Activated CD4-positive, alpha-beta T cell treated with anti-CD3 and anti-CD28 coated beads, Interleukin-2, amount 10 ng/mL, durations not matched to agents 7 days and 5 days (primary cell): ENCODE measurements at regions not wholly inside any gene's neighbourhood (a gene's known extent, or its start where the extent isn't known, plus 50 kb on each side); places are given as distances from the start of the nearest gene placed in this dataset.
"Not testable (repeated sequence)": the region's sequence is repeated elsewhere in the genome, so short reads cannot be mapped to it uniquely, and the experiment has no call there.

Experiments
- CTCF ChIA-PET: fragments of 350-600 bp; sonication (Branson Sonifier 250); formaldehyde crosslinking; loops from one replicate; lab custom pipeline; 2021; ENCODE audit warnings: antibody characterized with exemption; lab: Charles Lee
- POLR2A ChIA-PET: fragments of 350-600 bp; sonication (Branson Sonifier 250); formaldehyde crosslinking; loops from one replicate; lab custom pipeline; 2021; ENCODE audit warnings: antibody characterized with exemption; lab: Charles Lee
- DNase-seq: peaks from one replicate; pipeline ENCODE4 v3.0.0-alpha.2; 2020
- H3K27ac Mint-ChIP-seq: one replicate; pipeline ENCODE4 v1.8.0; 2021; ENCODE audit warnings: mild to moderate bottlenecking, moderate library complexity, mixed read lengths
- H3K27me3 Mint-ChIP-seq: one replicate; pipeline ENCODE4 v1.8.0; 2021; ENCODE audit warnings: mixed read lengths
- H3K36me3 Mint-ChIP-seq: one replicate; pipeline ENCODE4 v1.8.0; 2021; ENCODE audit warnings: low read depth, mixed read lengths
- H3K4me1 Mint-ChIP-seq: one replicate; pipeline ENCODE4 v1.8.0; 2021; ENCODE audit warnings: mixed read lengths
- H3K4me3 Mint-ChIP-seq: one replicate; pipeline ENCODE4 v1.8.0; 2021; ENCODE audit warnings: mild to moderate bottlenecking, moderate library complexity, mixed read lengths
- H3K9me3 Mint-ChIP-seq: one replicate; pipeline ENCODE4 v1.8.0; 2021; ENCODE audit warnings: mixed read lengths

GRCh38 chr6:56877922-56878321, 77.0 kb upstream of the BEND6 start:
- no peaks in the 10 kb centered on the region for H3K9me3 Mint-ChIP-seq
- H3K36me3 Mint-ChIP-seq: no peaks in the 10 kb centered on the region
- H3K4me3 Mint-ChIP-seq: no peak overlapping the region
- ChIA-PET CTCF (no interaction called here), POLR2A (no interaction called here)
- peaks cover 7% of the 10 kb centered on the region for H3K27me3 Mint-ChIP-seq
- no peak overlapping the region for H3K27ac Mint-ChIP-seq
- DNase-seq: no peak
- no peaks in the 10 kb centered on the region for H3K4me1 Mint-ChIP-seq

DNA sequence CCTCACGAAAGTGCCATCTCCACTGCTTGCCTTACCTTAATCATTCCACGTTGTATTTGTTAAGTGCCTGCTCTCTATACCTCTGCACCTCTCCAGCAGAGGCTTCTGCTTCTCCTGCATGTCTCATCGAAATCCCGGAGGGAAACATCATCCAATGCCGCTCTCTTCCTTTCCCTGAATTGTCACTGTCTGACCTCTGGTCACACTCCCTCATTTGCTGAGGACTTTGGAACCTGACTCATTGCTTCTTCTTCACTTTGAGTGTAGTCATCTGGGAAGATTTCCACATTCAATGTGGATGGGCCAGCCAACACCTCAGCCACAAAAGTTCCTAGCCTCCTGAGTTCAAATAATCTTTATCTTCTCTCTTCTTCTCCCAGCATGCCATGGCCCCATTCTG, 78.9 kb upstream of the BEND6 start:
- H3K4me3 Mint-ChIP-seq: no peak overlapping the region
- peaks cover 5% of the 10 kb centered on the region for H3K27me3 Mint-ChIP-seq
- no peaks in the 10 kb centered on the region for H3K4me1 Mint-ChIP-seq
- CTCF ChIA-PET: interaction anchor here (0.5 kb wide), 1 partner anchor 13 kb away, joined by 3 read pairs; no protein-coding TSS in a partner anchor
- POLR2A ChIA-PET: no interaction called here
- DNase-seq: no peak
- H3K36me3 Mint-ChIP-seq: no peaks in the 10 kb centered on the region
- H3K9me3 Mint-ChIP-seq: no peaks in the 10 kb centered on the region
- H3K27ac Mint-ChIP-seq: no peak overlapping the region

- H3K9me3 Mint-ChIP-seq: no peaks in the 10 kb centered on the region
- no peaks in the 10 kb centered on the region for H3K4me1 Mint-ChIP-seq
- H3K27me3 Mint-ChIP-seq: peaks cover 5% of the 10 kb centered on the region
- ChIA-PET POLR2A (no interaction called here), CTCF (interaction anchor here (0.5 to 0.7 kb wide), 2 partner anchors 10 to 14 kb away, joined by 3 to 4 read pairs; no protein-coding TSS in a partner anchor)
- no peak overlapping the region for H3K27ac Mint-ChIP-seq
- H3K36me3 Mint-ChIP-seq: no peaks in the 10 kb centered on the region
- no peak for DNase-seq
- H3K4me3 Mint-ChIP-seq: no peak overlapping the region
Observed at GRCh38 chr6:56875523-56875922, 79.4 kb upstream of the BEND6 start.

DNA sequence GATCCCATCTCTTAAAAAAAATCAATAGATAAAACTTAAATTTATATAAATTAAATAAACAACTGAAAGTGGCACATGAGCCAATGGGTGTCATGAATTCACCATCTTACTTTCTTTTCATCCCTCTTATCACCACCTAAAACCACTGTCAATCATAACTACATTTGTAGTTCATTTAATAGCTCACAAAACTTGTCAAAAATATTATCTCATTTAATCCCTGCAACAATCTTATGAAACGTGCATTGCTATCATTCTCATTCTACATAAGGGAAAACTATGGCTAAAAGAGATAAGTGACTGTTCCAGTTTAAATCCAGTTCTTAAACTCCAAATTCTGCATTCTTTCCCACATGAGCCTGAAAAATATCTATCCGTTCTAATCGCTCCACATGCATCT, 80.6 kb upstream of the BEND6 start:
- Mint-ChIP-seq H3K36me3 (no peaks in the 10 kb centered on the region), H3K27me3 (peaks cover 5% of the 10 kb centered on the region), H3K4me1 (no peaks in the 10 kb centered on the region), H3K9me3 (no peaks in the 10 kb centered on the region), H3K4me3 (no peak overlapping the region), H3K27ac (no peak overlapping the region)
- POLR2A ChIA-PET: no interaction called here
- no peak for DNase-seq
- CTCF ChIA-PET: no interaction called here

DNA sequence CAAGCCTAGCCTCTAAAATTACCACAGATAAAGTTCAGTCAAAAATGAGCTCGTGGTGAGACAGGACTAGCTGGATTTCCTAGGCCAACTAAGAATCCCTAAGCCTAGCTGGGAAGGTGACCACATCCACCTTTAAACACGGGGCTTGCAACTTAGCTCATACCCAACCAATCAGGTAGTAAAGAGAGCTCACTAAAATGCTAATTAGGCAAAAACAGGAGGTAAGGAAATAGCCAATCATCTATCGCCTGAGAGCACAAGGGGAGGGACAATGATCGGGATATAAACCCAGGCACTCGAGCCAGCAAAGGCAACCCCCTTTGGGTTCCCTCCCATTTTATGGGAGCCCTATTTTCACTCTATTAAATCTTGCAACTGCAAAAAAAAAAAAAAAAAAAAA, 84.9 kb upstream of the BEND6 start:
- H3K4me1 Mint-ChIP-seq, H3K27ac Mint-ChIP-seq, H3K27me3 Mint-ChIP-seq, H3K36me3 Mint-ChIP-seq, H3K9me3 Mint-ChIP-seq, DNase-seq, CTCF ChIA-PET, H3K4me3 Mint-ChIP-seq: not testable (repeated sequence)
- POLR2A ChIA-PET: interaction anchor here (0.6 kb wide), 1 partner anchor 12 kb away, joined by 3 read pairs; no protein-coding TSS in a partner anchor

- CTCF ChIA-PET: no interaction called here
Observed at GRCh38 chr6:56869346-56869745, 85.6 kb upstream of the BEND6 start.

GRCh38 chr6:56868687-56869086, 86.2 kb upstream of the BEND6 start:
- no peak for DNase-seq
- no peaks in the 10 kb centered on the region for H3K36me3 Mint-ChIP-seq
- CTCF ChIA-PET: no interaction called here
- no peak overlapping the region for H3K4me3 Mint-ChIP-seq
- no peaks in the 10 kb centered on the region for H3K9me3 Mint-ChIP-seq
- no peak overlapping the region for H3K27ac Mint-ChIP-seq
- H3K4me1 Mint-ChIP-seq: no peaks in the 10 kb centered on the region
- H3K27me3 Mint-ChIP-seq: peaks cover 3% of the 10 kb centered on the region
- POLR2A ChIA-PET: no interaction called here

More at GRCh38 chr6:56869346-56869745, 85.6 kb upstream of the BEND6 start:
- peaks cover 5% of the 10 kb centered on the region for H3K27me3 Mint-ChIP-seq
- no peak for DNase-seq
- POLR2A ChIA-PET: no interaction called here
- H3K36me3 Mint-ChIP-seq: no peaks in the 10 kb centered on the region
- H3K4me1 Mint-ChIP-seq: no peaks in the 10 kb centered on the region
- H3K9me3 Mint-ChIP-seq: no peaks in the 10 kb centered on the region
- no peak overlapping the region for H3K27ac Mint-ChIP-seq
- H3K4me3 Mint-ChIP-seq: no peak overlapping the region

DNA sequence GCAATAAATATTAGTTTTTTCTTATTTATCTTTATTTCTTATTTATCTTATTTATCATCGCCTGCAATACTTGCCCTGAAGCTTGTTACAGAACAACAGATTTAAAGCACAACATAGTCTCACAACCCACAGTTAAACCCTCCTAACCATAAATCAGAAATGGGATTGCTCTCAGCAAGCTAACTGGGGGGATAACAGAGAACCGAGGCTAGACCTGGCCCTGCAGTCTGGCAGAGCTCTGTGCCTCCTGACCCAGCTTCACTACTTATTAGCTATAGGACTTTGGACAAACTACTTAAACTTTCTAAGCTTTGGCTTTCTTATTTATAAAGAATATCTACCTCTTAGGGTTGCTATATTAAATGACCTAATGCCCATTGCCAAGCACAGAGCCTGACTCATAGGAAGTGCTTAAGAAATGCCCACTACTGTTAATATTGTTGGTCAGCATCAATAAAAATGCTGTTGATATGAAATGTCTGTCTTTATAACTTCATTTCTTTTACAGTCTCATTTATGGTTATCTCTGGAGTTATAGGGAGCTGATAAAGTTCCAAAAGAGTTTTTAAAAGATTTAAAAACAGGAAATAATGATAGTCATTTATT, 87.9 kb upstream of the BEND6 start:
- ChIA-PET CTCF (no interaction called here), POLR2A (no interaction called here)
- Mint-ChIP-seq H3K9me3 (no peaks in the 10 kb centered on the region), H3K4me1 (no peaks in the 10 kb centered on the region), H3K27me3 (peaks cover 3% of the 10 kb centered on the region), H3K4me3 (no peak overlapping the region), H3K36me3 (no peaks in the 10 kb centered on the region), H3K27ac (no peak overlapping the region)
- no peak for DNase-seq

GRCh38 chr6:56865081-56865875, 89.6 kb upstream of the BEND6 start:
- Mint-ChIP-seq H3K4me1 (no peaks in the 10 kb centered on the region), H3K4me3 (no peak overlapping the region), H3K36me3 (no peaks in the 10 kb centered on the region), H3K27ac (no peak overlapping the region), H3K9me3 (no peaks in the 10 kb centered on the region), H3K27me3 (peaks cover 3% of the 10 kb centered on the region)
- ChIA-PET POLR2A (no interaction called here), CTCF (no interaction called here)
- DNase-seq: no peak

GRCh38 chr6:56864171-56864616, 90.7 kb upstream of the BEND6 start:
- DNase-seq: no peak
- Mint-ChIP-seq H3K4me3 (no peak overlapping the region), H3K27me3 (peaks cover 5% of the 10 kb centered on the region), H3K27ac (no peak overlapping the region), H3K36me3 (no peaks in the 10 kb centered on the region), H3K4me1 (no peaks in the 10 kb centered on the region), H3K9me3 (no peaks in the 10 kb centered on the region)
- CTCF ChIA-PET: interaction anchor here (1.2 kb wide), 1 partner anchor 13 kb away, joined by 4 read pairs; no protein-coding TSS in a partner anchor
- POLR2A ChIA-PET: no interaction called here

DNA sequence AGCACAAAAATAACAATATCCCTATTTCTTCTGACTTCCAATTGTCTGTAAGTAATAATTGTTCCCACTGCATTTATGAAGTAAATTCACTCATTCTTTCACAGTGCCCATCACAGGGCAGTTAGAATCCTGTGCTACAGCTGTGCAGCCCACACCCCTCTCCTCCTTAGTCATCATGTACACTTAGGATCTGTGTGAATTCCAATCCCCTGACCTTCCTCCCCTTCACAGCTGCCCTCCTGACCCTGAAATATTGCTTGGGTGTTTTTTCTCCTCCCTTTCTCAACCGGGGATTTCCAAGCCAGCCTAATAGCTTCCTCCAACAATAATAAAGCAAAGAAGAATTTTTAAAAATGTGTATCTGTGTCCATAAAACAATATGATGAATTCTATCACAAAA, 91.5 kb upstream of the BEND6 start:
- Mint-ChIP-seq H3K4me1 (no peaks in the 10 kb centered on the region), H3K4me3 (no peak overlapping the region), H3K36me3 (no peaks in the 10 kb centered on the region), H3K27ac (no peak overlapping the region), H3K27me3 (peaks cover 5% of the 10 kb centered on the region), H3K9me3 (no peaks in the 10 kb centered on the region)
- ChIA-PET POLR2A (no interaction called here), CTCF (interaction anchor here (1.2 kb wide), 1 partner anchor 12 kb away, joined by 4 read pairs; no protein-coding TSS in a partner anchor)
- DNase-seq: no peak

DNA sequence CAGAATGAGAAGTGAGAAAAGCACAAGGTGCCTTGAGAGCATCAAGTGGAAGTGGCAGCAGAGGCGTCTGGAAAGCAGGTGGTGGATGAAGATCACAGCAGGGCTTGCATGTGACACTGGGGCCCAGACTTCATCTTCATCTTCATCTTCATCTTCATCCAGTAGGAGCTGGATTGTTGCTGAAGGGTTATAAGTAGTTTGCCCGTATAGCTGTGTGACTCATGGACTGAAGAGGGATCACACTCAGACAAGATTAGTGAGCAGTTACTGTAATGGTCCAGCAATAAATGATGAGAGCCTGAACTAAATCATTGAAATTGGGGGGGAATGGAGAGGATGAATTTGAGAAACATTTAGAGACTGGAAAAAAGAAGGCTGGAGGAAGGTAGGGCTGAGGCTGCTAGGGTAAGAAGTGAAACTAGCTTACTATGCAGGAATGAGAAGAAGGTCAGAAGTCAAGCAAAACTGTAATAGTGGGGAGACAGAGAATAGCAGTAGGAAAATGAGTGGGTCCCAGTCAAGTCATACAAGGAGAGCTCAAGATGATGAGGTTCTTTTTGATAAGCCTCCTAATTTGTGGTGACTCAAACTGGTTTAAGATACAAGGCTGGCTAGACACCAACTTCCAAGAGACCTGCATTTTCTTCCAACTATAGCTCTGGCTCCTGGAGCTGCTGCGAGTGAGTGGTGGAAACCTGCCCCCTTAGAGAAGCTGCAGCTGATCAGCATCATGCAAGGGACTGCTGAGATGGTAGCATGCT, 92.3 kb upstream of the BEND6 start:
- Mint-ChIP-seq H3K4me3 (no peak overlapping the region), H3K4me1 (no peaks in the 10 kb centered on the region), H3K36me3 (no peaks in the 10 kb centered on the region), H3K9me3 (no peaks in the 10 kb centered on the region), H3K27me3 (peaks cover 7% of the 10 kb centered on the region), H3K27ac (no peak overlapping the region)
- ChIA-PET POLR2A (no interaction called here), CTCF (no interaction called here)
- DNase-seq: no peak

DNA sequence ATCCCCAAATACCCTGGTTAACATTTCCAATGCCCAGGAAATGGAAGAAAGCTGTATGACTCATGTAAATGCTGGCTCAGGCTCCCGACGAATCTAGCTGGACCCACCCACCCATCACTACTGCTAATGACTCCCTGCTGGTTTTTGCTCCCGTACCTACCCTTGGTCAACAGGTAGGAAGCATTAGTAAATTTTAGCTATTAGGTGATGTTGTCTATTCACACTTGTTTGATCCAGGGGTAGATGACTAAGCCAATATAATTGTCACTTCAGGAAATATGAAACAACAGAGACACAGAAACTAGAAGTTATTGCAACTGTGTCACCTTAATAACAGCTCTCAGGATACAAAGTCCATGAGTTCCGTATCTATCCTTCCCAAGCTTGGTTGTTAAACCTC, 94.4 kb upstream of the BEND6 start:
- H3K9me3 Mint-ChIP-seq: no peaks in the 10 kb centered on the region
- peaks cover 19% of the 10 kb centered on the region for H3K27me3 Mint-ChIP-seq
- H3K27ac Mint-ChIP-seq: no peak overlapping the region
- no peak for DNase-seq
- no peak overlapping the region for H3K4me3 Mint-ChIP-seq
- ChIA-PET CTCF (interaction anchor here (0.9 kb wide), 1 partner anchor 405 kb away, joined by 3 read pairs; no protein-coding TSS in a partner anchor), POLR2A (no interaction called here)
- no peaks in the 10 kb centered on the region for H3K36me3 Mint-ChIP-seq
- no peaks in the 10 kb centered on the region for H3K4me1 Mint-ChIP-seq
